ENCODE measurements at regions not wholly inside any gene's neighbourhood (a gene's known extent, or its start where the extent isn't known, plus 50 kb on each side); places are given as distances from the start of the nearest gene placed in this dataset.
"Not testable (repeated sequence)": the region's sequence is repeated elsewhere in the genome, so short reads cannot be mapped to it uniquely, and the experiment has no call there.

GRCh38 chr2:204412782-204413181 is 132.5 kb upstream of the PARD3B start:
- not testable (repeated sequence) for TF ChIP-seq CTCF (IDR thresholded peaks at IDR 0.05; ENCODE audit: poor library complexity); EZH2 (IDR thresholded peaks at IDR 0.05; ENCODE audit: borderline replicate concordance)
